SKM-1 (cell line): ENCODE measurements at regions not wholly inside any gene's neighbourhood (a gene's known extent, or its start where the extent isn't known, plus 50 kb on each side); places are given as distances from the start of the nearest gene placed in this dataset.

Experiments used
- DNase-seq: peaks from one replicate; lab custom pipeline; 2025; ENCODE audit not compliant: unreplicated experiment; lab: John Stamatoyannopoulos, UW

GRCh38 chr5:3734632-3735031 lies 139.0 kb downstream of the IRX1 start:
- no peak for DNase-seq

- no peak for DNase-seq
Measured at GRCh38 chr5:3736466-3736865, 140.8 kb downstream of the IRX1 start.

- no peak for DNase-seq
Measured at GRCh38 chr5:3736926-3737325, 141.3 kb downstream of the IRX1 start.

GRCh38 chr5:3738919-3739318 lies 143.3 kb downstream of the IRX1 start:
- no peak for DNase-seq

GRCh38 chr5:3740546-3741373 lies 145.1 kb downstream of the IRX1 start:
- DNase-seq, result no peak

- DNase-seq, result no peak
Measured at GRCh38 chr5:3741374-3741770, 145.7 kb downstream of the IRX1 start.

- DNase-seq, result no peak
Measured at GRCh38 chr5:3742750-3743149, 147.1 kb downstream of the IRX1 start.

- DNase-seq, result no peak
Measured at GRCh38 chr5:3751846-3752245, 156.2 kb downstream of the IRX1 start.

GRCh38 chr5:3778000-3778550 lies 182.4 kb downstream of the IRX1 start:
- no peak for DNase-seq

GRCh38 chr5:3778945-3779344 lies 183.3 kb downstream of the IRX1 start:
- DNase-seq, result no peak

- no peak for DNase-seq
Measured at GRCh38 chr5:3780278-3780677, 184.6 kb downstream of the IRX1 start.

GRCh38 chr5:3780907-3781306 lies 185.3 kb downstream of the IRX1 start:
- no peak for DNase-seq

- DNase-seq, result no peak
Measured at GRCh38 chr5:3784854-3785253, 189.2 kb downstream of the IRX1 start.

GRCh38 chr5:3786165-3786564 lies 190.5 kb downstream of the IRX1 start:
- no peak for DNase-seq

- DNase-seq, result no peak
Measured at GRCh38 chr5:3786891-3787430, 191.3 kb downstream of the IRX1 start.

- DNase-seq, result no peak
Measured at GRCh38 chr5:3787604-3788003, 192.0 kb downstream of the IRX1 start.

GRCh38 chr5:3789519-3790193 lies 194.0 kb downstream of the IRX1 start:
- no peak for DNase-seq

GRCh38 chr5:3793162-3793561 lies 197.5 kb downstream of the IRX1 start:
- no peak for DNase-seq

- no peak for DNase-seq
Measured at GRCh38 chr5:3794611-3795010, 199.0 kb downstream of the IRX1 start.

GRCh38 chr5:3796736-3797135 lies 201.1 kb downstream of the IRX1 start:
- no peak for DNase-seq

GRCh38 chr5:3801967-3802366 lies 206.3 kb downstream of the IRX1 start:
- no peak for DNase-seq

- no peak for DNase-seq
Measured at GRCh38 chr5:3809455-3809854, 213.8 kb downstream of the IRX1 start.
